HEK293 (cell line): ENCODE measurements at regions not wholly inside any gene's neighbourhood (a gene's known extent, or its start where the extent isn't known, plus 50 kb on each side); places are given as distances from the start of the nearest gene placed in this dataset.

Experiments used
- CTCF ChIA-PET: fragments of 350-600 bp; formaldehyde crosslinking; extraction: SDS; loops from one replicate; lab custom pipeline; 2021; ENCODE audit warnings: antibody characterized with exemption; lab: Yijun Ruan, JAX
- POLR2A ChIA-PET: fragments of 300-600 bp; formaldehyde crosslinking; extraction: SDS; loops from one replicate; lab custom pipeline; 2020; ENCODE audit warnings: antibody characterized with exemption, inconsistent platforms; lab: Yijun Ruan, JAX
- H3K27ac ChIP-seq: fragments of 200-500 bp; sonication (Bioruptor generic); 2 replicates; pipeline ENCODE4 v1.5.1; 2014; ENCODE audit warnings: low read depth, low read length, control low read depth, inconsistent platforms; ENCODE audit errors: extremely low read depth
- H3K36me3 ChIP-seq, 2 experiments: fragments of 200-500 bp in 1 of 2; sonication (Bioruptor generic) in 1 of 2; 1 replicate in 1 of 2; 2 replicates in 1 of 2; pipeline ENCODE4 v1.5.1; 2014 to 2017; ENCODE audit warnings: inconsistent platforms in 2 of 2, low read length in 2 of 2; ENCODE audit not compliant: control insufficient read depth in 2 of 2, insufficient read depth in 1 of 2
- H3K4me1 ChIP-seq: fragments of 200-500 bp; sonication (Bioruptor generic); 2 replicates; pipeline ENCODE4 v1.5.1; 2014; ENCODE audit warnings: mild to moderate bottlenecking, low read length, inconsistent platforms; ENCODE audit not compliant: control insufficient read depth, insufficient read depth
- H3K4me3 ChIP-seq: 2 replicates; pipeline ENCODE4 v1.5.1; 2011; ENCODE audit warnings: low read depth, mild to moderate bottlenecking, control low read depth, low read length, moderate library complexity
- H3K9me3 ChIP-seq: fragments of 200-500 bp; sonication (Bioruptor generic); 2 replicates; pipeline ENCODE4 v1.5.1; 2014; ENCODE audit warnings: low read depth, low read length, inconsistent platforms; ENCODE audit not compliant: control insufficient read depth, insufficient read depth
- ATF2 ChIP-seq: fragments of 450-650 bp; formaldehyde crosslinking; IDR thresholded peaks from 2 replicates; pipeline ENCODE4 v1.5.1; 2016; ENCODE audit warnings: missing biosample characterization, missing genetic modification characterization, low read depth
- BCL11A ChIP-seq: fragments of 450-650 bp; formaldehyde crosslinking; IDR thresholded peaks from 2 replicates; pipeline ENCODE4 v1.5.1; 2016; ENCODE audit warnings: low read depth, missing biosample characterization, missing genetic modification characterization
- GFI1B ChIP-seq: fragments of 450-650 bp; formaldehyde crosslinking; IDR thresholded peaks from 2 replicates; pipeline ENCODE4 v1.5.1; 2016; ENCODE audit warnings: missing biosample characterization, missing genetic modification characterization
- KLF9 ChIP-seq: fragments of 450-650 bp; formaldehyde crosslinking; IDR thresholded peaks from 2 replicates; pipeline ENCODE4 v1.5.1; 2016; ENCODE audit warnings: missing biosample characterization, missing genetic modification characterization, low read depth
- MZF1 ChIP-seq: fragments of 450-650 bp; formaldehyde crosslinking; IDR thresholded peaks from 2 replicates; pipeline ENCODE4 v1.5.1; 2017; ENCODE audit warnings: missing biosample characterization, missing genetic modification characterization, borderline replicate concordance
- OVOL3 ChIP-seq: fragments of 450-650 bp; formaldehyde crosslinking; IDR thresholded peaks from 2 replicates; pipeline ENCODE4 v1.5.1; 2016; ENCODE audit warnings: missing biosample characterization, missing genetic modification characterization
- PRDM2 ChIP-seq: fragments of 450-650 bp; formaldehyde crosslinking; IDR thresholded peaks from 2 replicates; pipeline ENCODE4 v1.5.1; 2016; ENCODE audit warnings: missing biosample characterization, missing genetic modification characterization, borderline replicate concordance
- SP7 ChIP-seq: fragments of 450-650 bp; formaldehyde crosslinking; IDR thresholded peaks from 2 replicates; pipeline ENCODE4 v1.5.1; 2016; ENCODE audit warnings: missing biosample characterization, missing genetic modification characterization
- ZBTB11 ChIP-seq: fragments of 450-650 bp; formaldehyde crosslinking; conservative IDR thresholded peaks from 2 replicates; pipeline ENCODE4 v1.5.1; 2016; ENCODE audit warnings: low read depth, missing biosample characterization, missing genetic modification characterization
- ZBTB48 ChIP-seq: fragments of 450-650 bp; formaldehyde crosslinking; IDR thresholded peaks from 2 replicates; pipeline ENCODE4 v1.5.1; 2016; ENCODE audit warnings: missing biosample characterization, missing genetic modification characterization
- ZFP37 ChIP-seq: fragments of 450-650 bp; formaldehyde crosslinking; IDR thresholded peaks from 2 replicates; pipeline ENCODE4 v1.5.1; 2016; ENCODE audit warnings: missing biosample characterization, missing genetic modification characterization
- ZNF132 ChIP-seq: fragments of 450-650 bp; formaldehyde crosslinking; IDR thresholded peaks from 2 replicates; pipeline ENCODE4 v1.5.1; 2017; ENCODE audit warnings: missing biosample characterization, missing genetic modification characterization, borderline replicate concordance
- ZNF302 ChIP-seq: fragments of 450-650 bp; formaldehyde crosslinking; IDR thresholded peaks from 2 replicates; pipeline ENCODE4 v1.5.1; 2016; ENCODE audit warnings: missing biosample characterization, missing genetic modification characterization, low read depth
- ZNF416 ChIP-seq: fragments of 450-650 bp; formaldehyde crosslinking; IDR thresholded peaks from 2 replicates; pipeline ENCODE4 v1.5.1; 2016; ENCODE audit warnings: missing biosample characterization, missing genetic modification characterization
- ZNF514 ChIP-seq: fragments of 450-650 bp; formaldehyde crosslinking; IDR thresholded peaks from 2 replicates; pipeline ENCODE4 v1.5.1; 2016; ENCODE audit warnings: missing biosample characterization, missing genetic modification characterization
- ZNF560 ChIP-seq: fragments of 450-650 bp; formaldehyde crosslinking; IDR thresholded peaks from 2 replicates; pipeline ENCODE4 v1.5.1; 2017; ENCODE audit warnings: missing biosample characterization, missing genetic modification characterization, borderline replicate concordance
- ZNF629 ChIP-seq: fragments of 450-650 bp; formaldehyde crosslinking; IDR thresholded peaks from 2 replicates; pipeline ENCODE4 v1.5.1; 2017; ENCODE audit warnings: missing biosample characterization, missing genetic modification characterization
- ZNF677 ChIP-seq: fragments of 450-650 bp; IDR thresholded peaks from 2 replicates; pipeline ENCODE4 v1.5.0; 2018; ENCODE audit warnings: missing biosample characterization, mild to moderate bottlenecking, missing genetic modification characterization, moderate library complexity

DNA sequence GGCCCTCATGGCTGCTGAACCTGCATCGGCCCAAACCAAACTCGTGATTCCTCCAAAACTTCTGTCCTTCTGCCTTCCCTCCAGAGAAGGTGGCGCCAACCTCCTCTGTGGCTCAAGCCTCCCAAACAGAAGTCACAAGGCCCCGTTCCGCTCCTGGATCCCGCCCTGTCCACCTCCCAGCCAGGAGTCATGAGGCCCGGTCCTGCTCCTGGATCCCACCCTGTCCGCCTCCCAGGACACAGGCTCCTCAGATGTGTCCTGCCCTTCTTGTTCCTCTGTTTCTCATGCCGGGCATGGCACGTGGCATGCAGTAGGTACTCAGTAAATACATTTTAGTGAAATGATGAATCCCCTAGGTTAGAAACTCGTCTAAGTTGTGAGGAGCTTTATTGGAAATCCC lies 94.2 kb upstream of the SFSWAP start:
- POLR2A ChIA-PET: no interaction called here
- TF ChIP-seq BCL11A (tag by site-specific recombination) (no peak), SP7 (tag by site-specific recombination) (no peak)
- CTCF ChIA-PET: interaction anchor here (0.7 kb wide), 1 partner anchor 520 kb away, joined by 3 read pairs; no protein-coding TSS in a partner anchor
- Histone ChIP-seq H3K4me1 (no peaks in the 10 kb centered on the region), H3K4me3 (no peak overlapping the region), H3K36me3 (no peaks in the 10 kb centered on the region), H3K9me3 (no peaks in the 10 kb centered on the region), H3K27ac (no peak overlapping the region)

DNA sequence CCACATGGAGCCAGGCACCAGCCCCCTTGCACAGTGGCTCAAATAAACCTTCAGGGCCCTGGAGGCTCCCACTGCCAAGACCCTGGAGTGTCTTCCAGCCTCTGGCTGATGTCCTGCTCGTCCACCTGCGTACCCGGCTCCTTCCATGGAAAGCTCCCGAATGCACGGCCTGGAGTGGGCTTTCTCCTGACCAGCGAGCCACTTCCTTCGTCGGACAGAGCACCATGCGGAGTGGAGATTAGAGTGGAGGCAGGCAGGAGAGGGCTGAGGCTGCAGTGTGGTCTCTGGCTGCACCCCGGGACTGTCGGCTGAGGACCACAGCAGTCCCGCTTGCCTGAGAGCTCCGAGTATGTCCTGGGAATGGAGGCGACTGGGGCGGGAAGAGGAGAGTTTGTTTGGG lies 93.7 kb upstream of the SFSWAP start:
- no peak overlapping the region for H3K27ac ChIP-seq
- no peaks in the 10 kb centered on the region for H3K4me1 ChIP-seq
- POLR2A ChIA-PET: no interaction called here
- H3K4me3 ChIP-seq: no peak overlapping the region
- CTCF ChIA-PET: interaction anchor here (0.7 kb wide), 1 partner anchor 520 kb away, joined by 3 read pairs; no protein-coding TSS in a partner anchor
- TF ChIP-seq MZF1 (no peak), ZFP37 (tag by site-specific recombination) (no peak), PRDM2 (tag by site-specific recombination) (no peak), ZNF132 (no peak), GFI1B (tag by site-specific recombination) (no peak), OVOL3 (tag by site-specific recombination) (no peak), ZBTB48 (tag by site-specific recombination) (no peak), ZNF302 (tag by site-specific recombination) (no peak), ZNF514 (tag by site-specific recombination) (no peak), KLF9 (tag by site-specific recombination) (no peak)
- H3K9me3 ChIP-seq: no peaks in the 10 kb centered on the region
- H3K36me3 ChIP-seq: no peaks in the 10 kb centered on the region

DNA sequence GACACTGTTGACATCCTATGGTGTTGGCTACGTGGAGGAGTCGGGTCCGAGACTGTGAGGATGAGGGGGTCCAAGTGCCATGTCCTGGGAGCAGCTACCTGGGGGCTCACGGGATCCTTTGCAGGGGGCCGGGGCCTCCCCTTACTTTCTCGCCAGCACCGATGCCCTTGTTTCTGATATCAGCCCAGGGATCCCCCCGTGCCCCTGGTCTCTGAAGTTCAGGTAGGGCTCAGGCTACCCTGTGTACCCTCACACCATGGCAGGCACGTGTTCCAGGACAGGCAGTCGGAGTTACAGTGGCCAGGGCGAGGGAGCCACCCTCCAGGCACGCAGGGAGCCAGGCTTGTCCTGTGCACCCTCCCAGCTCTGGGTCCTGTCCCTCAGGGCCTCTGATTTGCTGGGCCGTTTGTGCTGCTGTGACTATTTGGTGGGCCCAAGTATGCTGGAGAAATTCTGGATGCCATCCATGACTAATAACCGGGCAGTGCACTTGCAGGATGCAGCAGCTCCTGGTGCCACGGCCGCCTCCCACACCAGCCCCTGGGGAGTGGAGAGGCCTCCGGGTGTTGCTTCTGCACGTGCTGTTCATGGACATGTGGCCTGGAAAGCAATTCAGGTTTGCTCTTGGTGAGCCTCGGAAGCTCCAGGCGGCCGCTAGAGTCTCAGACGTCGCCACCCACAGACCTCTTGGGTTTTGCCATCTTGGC lies 93.1 kb upstream of the SFSWAP start:
- no peak for TF ChIP-seq ZNF629
- TF ChIP-seq ZNF416 (tag by site-specific recombination): no peak
- TF ChIP-seq ATF2 (tag by site-specific recombination): no peak
- no peak for TF ChIP-seq ZNF677 (tag by site-specific recombination)
- no peak for TF ChIP-seq ZBTB11 (tag by site-specific recombination)
- no peak for TF ChIP-seq ZNF560 (tag by site-specific recombination)
- Histone ChIP-seq H3K4me1 (no peaks in the 10 kb centered on the region), H3K27ac (no peak overlapping the region), H3K9me3 (no peaks in the 10 kb centered on the region), H3K36me3 (no peaks in the 10 kb centered on the region), H3K4me3 (no peak overlapping the region)
- ChIA-PET POLR2A (no interaction called here), CTCF (interaction anchor here (0.6 to 1.0 kb wide), 2 partner anchors 693 to 699 kb away, joined by 3 read pairs; no protein-coding TSS in a partner anchor)
